ENCODE measurements at regions not wholly inside any gene's neighbourhood (a gene's known extent, or its start where the extent isn't known, plus 50 kb on each side); places are given as distances from the start of the nearest gene placed in this dataset.

DNA sequence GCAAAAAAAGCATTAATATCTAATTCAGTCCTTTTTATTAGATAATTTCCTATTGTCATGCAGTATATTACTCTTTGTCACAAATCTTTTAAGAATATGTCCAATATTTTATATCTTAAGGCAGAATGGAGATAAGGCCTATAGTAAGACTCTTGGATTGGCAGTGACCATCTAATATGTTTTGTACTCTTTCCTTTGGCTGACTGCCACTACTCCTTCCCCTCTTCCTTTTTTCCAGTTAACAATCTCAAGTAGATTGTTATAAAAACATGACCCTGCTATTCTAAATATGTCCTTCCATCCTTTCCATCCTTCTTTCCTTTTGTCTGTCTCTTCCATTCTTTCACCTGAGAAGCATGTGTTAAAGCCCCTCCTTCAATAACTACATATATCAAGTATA, 92.8 kb upstream of the TMEM168 start:
- DNase-seq (ENCODE audit: low spot score), result no peak

DNA sequence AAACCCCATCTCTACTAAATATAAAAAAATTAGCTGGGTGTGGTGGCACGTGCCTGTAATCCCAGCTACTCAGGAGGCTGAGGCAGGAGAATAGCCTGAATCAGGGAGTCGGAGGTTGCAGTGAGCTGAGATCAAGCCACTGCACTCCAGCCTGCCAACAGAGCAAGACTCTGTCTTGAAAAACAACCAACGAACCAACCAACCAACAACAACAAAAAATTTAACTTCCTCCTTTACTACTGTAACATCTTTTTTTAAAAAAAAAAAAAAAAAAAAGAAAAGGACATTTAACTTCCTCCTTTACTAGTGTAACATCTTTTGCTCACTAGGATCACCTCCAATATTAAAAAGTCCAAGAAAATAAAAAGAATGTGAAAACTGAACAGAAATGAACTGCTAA, 92.3 kb upstream of the TMEM168 start:
- DNase-seq (ENCODE audit: low spot score), result no peak

DNA sequence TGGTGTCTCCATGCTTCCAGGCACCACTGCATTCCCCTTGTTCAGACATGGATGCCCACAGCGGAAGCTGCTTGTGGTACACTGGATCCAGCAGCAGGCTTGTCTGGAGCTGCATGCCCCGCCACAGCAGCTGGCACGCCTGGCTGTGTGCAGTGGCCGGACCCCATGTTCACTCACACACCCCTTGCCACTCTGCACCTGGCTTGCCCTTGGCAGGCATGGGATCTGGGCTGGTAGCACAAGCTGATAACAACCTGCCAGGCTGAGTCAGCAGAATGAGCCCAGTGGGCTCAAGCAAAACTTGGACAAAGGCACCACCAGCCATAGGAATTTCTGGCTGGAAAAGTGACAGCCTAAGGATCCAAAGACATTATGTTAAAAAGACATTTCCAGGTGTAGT, 91.8 kb upstream of the TMEM168 start:
- DNase-seq (ENCODE audit: low spot score), result no peak

DNA sequence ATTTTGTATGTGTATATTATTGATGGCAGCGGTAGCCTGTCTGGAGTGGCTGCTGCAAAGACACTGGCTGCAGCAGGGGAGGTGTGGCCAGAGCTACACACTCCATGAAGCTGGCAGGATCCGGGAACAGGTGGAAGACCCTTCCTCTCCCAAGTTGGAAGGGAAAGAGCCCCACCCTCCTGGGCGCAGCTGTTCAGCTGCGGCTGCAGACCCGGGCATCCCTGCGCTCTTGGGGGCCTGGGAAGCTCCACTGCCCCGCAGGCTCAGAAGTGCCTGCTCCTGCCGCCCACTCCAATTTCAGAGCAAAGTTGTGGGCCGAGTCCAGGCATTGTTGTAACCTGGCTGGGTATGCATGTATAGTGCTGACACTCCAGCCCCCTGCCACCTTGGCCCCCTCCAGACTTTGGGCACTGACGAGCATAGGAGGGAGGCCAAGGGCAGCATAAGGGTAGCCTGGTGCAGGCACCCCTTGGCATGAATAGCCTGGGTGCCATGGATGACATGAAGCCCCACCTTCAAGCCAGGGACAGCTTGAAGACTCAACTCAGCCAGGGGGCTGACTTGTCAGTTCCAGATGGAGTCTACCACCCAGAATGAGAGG, 90.7 kb upstream of the TMEM168 start:
- DNase-seq (ENCODE audit: low spot score), result no peak

DNA sequence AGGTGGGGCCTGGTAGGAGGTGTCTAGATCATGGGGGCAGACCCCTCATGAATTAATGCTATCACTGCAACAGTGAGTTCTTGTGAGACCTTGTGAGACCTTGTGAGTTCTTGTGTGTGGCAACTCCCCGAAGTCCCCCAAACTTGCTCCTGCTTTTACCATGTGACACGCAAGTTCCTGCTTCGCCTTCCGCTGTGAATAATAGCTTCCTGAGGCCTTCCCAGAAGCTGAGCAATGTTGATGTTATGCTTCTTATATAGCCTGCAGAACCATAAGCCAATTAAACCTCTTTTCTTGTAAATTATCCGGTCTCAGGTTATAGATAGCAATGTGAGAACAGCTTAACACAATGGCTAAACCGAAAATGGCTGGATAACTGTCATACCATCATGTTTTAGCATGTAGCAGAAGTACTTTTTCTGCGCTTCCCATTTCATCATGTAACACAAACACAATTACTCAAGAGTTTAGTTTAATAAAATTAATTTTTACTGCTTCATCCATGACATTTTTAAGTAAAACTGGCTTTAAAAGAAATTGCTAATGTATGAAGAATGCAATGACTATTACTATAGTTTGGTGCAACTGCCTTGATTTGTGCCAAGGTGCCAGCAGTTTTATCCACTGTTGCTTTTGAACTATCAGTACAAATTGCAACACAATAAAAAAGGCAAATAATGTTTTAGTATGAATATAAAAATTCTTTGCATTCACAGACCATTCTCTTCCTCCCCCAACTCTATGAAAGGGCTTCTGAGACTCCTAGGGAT, 87.7 kb upstream of the TMEM168 start:
- no peak for DNase-seq (ENCODE audit: low spot score)

DNA sequence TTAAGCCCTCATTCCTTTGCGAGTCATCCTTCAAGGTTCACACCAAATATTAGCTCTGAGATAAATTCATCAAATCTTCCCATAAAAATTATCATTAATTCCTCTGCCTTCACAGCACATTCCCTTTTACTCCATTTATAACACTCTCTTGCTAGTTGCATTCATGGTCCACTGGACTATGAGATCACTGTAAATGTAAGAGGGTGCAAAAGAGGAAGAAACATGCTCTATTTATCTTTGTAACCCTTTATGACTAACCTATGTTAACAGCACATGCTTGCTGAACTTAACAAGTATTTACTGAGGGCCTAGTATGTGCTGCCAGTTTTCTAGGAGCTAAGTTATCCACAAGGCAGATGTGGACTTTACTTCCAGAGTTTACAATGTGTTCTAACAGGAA, 86.7 kb upstream of the TMEM168 start:
- no peak for DNase-seq (ENCODE audit: low spot score)

DNA sequence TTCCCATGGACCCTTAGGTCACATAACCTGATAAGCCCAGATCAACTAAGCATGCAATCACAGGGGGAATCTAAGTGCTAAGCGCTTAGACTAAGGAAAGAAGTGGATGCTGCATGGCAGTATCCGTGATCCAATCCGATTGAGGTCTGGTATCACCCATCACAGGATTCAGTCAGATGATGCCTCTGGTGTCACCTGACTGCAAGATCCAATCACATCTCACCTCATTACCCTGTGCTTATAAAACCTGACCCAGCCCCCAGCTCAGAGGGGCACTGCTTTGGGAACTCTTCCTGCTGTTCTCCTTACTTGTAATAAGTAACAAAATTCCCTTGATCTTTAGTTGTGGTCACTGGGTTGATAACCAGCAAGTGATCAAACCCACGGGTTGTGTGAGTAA, 84.7 kb upstream of the TMEM168 start:
- DNase-seq (ENCODE audit: low spot score), result no peak

DNA sequence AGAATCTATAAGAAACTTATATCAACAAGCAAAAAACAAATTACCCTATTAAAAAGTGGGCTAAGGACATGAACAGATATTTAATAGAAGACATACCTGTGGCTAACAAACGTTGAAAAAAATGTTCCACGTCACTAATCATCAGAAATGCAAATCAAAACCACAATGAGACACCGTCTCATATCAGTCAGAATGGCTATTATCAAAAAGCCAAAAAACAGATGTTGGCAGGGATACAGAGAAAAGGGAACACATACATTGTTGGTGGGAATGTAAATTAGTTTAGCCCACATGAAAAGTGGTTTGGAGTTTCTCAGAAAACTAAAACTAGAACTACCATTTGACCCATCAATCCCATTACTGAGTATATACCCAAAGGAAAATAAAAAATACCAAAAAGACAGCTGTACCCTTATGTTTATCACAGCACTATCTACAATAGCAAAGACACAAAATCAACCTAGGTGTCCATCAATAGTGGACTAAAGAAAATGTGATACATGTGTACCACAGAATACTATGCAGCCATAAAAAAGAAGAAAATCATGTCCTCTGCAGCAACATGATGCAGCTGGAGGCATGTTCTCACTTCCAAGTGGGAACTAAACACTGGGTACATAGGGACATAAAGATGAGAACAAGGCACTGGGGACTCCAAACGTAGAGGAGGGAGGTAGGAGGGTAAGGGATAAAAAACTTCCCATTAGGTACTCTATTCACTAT, 83.8 kb upstream of the TMEM168 start:
- no peak for DNase-seq (ENCODE audit: low spot score)

DNA sequence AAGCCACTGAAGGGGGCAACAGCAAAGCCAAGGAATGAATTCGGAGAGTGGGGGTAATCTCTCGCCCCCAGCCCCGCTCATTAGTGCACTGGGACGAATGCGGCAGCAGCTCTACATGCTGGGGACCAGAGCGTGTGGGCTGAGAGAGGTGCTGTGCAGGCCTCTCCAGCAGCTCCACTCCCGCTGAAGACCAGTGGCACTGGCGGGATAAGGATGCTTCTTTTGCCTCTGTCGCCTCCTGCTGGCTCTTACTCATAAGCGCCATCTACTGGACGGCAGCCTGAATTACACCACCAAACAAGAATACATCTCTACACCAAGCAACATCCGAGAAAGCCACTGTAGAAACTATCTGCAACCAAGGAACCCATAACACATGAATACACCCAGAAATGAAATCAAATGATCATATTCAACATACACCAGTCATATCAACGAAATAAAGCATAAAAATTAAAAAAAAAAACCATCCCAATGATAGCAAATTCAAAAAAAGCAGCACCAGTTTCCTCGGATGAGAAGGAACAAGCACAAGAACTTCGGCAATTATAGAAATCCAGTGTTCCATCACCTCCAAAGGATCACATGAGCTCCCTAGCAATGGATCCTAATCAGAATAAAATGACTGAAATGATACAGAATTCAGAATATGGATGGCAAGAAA, 79.0 kb upstream of the TMEM168 start:
- peak; percentile 51 for DNase-seq (ENCODE audit: low spot score)

DNA sequence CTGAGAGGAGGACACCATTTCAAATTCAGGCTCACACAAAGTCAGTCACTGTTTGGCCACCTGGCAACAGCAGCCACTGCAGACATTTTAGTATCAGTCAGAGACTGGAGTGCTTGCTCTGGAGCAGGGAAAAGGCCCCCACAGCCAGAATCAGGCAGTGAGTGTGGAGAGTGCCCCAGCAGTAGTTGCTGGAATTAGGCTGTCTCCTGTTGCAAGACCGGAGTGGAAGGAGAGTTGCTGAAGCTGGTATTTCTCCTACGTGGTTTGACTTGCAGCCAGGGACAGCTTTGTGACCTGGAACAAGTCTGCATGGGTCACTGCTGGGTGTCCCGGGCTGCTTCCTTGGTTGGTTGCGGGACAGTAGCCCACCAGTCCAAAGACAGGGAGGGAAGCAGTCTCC, 78.4 kb upstream of the TMEM168 start:
- DNase-seq (ENCODE audit: low spot score), result no peak

DNA sequence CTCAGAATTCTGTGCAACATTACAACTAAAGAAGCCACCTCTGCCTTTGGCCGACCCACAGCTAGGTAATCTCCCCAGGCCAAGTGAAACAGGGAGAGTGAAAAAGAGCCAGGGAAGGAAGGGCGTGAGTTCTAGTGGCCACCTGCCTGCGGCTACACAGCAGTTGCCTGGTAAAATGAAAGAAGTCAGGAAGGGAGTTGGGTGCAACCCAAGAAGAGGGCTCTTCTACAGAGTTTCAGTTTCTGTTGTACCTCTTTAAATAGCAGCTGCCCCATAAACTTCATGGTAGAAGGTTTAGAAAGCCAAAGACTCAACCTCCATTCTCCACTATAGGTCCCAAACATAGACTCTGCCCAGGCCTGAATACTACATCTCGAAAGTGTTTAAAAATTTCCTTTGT, 76.2 kb upstream of the TMEM168 start:
- DNase-seq (ENCODE audit: low spot score), result no peak

DNA sequence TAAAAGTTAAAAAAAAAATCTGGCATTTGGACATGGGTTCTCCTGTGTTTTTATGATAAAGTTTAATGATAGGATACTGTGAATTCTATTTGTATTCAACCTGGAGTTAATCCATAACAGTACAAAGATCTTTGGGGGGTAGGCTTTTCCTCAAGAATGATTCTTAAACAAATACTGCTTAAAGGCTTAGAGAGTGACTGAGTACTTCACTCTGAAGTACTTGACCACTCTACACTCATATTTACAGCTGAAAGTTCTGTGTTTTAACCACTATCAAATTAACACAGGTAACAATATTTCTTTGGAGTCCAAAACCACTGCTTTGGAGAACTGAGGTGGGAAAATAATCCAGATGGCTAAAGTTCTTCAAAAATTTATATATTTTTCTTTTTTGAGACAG, 74.2 kb upstream of the TMEM168 start:
- DNase-seq (ENCODE audit: low spot score), result no peak

DNA sequence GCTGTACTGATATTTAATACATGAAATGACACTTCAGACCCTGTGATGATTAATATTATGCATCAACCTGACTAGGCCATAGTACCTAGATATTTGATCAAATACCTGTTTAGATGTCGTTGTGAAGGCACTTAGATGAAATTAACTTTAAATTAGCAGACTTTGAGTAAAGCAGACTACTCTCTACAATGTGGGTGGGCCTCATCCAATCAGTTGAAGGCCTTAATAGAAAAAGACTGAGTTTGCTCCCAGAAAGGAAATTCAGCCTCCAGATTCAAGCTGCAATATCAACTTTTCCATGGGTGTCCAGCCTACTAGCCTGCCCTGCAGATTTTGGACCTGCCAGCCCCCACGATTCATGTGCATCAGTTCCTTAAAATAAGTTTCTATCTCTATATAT, 68.6 kb upstream of the TMEM168 start:
- DNase-seq (ENCODE audit: low spot score), result no peak

DNA sequence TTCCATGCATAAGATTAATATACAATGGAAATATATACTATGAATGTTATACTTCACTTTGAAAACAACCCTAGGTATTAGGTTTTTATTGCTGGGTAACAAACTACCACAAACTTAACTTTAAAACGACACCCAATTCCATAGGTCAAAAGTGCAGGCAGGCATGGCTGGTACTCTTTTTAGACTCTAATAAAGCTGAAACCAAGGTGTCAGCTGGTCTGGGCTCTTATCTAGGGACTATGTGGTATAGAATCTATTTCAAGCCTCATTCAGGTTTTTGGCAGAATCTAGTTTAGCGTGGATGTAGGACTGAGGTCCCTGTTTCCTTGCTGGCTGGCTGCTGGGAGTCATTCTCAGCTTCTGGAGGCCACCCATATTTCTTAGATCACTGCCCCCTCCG, 65.0 kb upstream of the TMEM168 start:
- DNase-seq (ENCODE audit: low spot score), result no peak

DNA sequence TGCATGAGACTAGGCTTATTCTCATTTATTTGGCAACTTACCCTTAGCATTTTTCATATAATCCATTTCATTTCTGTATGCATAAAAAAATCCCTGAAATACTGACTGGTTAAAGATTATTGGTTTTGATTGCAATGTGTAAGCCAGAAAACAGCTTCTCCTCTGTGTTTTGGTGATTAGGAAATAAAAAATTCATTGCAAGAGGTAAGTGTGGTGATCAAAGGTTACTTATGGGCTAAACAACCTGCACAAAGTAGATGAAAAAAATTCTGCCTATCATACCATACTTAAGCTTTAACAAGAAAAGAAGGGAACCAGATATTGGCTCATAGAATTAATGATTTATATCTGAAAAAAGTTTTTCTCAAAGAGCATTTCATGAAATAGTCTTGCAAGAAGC, 64.0 kb upstream of the TMEM168 start:
- DNase-seq (ENCODE audit: low spot score), result no peak

DNA sequence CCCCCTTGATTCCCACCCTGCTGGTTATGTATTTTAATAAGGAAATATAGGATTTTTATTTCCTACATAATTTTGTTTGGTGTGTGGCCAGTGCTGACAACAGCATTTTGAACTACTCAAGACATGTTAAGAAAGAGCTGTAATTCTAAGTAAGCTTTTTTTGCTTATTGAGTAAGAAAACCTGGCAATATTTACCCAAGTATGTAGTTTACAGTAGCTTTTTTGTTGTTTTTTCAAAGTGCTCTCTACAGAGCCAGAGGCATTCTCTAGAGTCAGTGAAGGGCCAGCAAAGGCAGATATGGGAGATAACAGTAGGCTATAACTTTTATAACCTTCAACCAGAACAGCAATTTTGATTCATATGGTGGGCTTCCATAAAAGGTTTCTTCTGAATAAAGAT, 63.2 kb upstream of the TMEM168 start:
- no peak for DNase-seq (ENCODE audit: low spot score)

DNA sequence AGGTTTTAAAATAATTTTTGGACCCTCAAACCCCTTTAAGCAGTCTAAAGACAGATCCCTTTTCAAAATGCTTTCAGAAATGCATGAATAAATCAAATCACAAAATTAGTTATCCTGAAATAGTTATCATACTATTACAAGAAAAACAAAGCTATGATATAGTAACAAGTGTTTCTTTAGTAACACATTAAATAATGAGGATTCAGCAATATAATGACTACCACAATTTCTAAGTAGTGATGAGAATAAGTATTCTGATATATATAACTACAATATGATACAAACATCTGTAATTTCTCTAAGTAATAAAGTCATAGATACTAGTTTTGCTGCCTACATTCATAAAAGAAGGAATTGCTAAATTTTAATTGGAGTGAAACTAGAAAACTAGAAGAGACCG, 53.0 kb upstream of the TMEM168 start:
- DNase-seq (ENCODE audit: low spot score), result no peak
